SHP77 (cell line): ENCODE measurements at regions not wholly inside any gene's neighbourhood (a gene's known extent, or its start where the extent isn't known, plus 50 kb on each side); places are given as distances from the start of the nearest gene placed in this dataset.
A peak's percentile ranks its signal among the peaks of the same experiment; 100 is the strongest.
"Not testable (repeated sequence)": the region's sequence is repeated elsewhere in the genome, so short reads cannot be mapped to it uniquely, and the experiment has no call there.

Source experiments
- DNase-seq, 2 experiments: peaks; one replicate each; lab custom pipeline; 2025; lab: John Stamatoyannopoulos, UW

- no peak for DNase-seq
These were observed 1160.2 kb downstream of the FAM133A start for GRCh38 chrX:94834226-94834625.

GRCh38 chrX:94850811-94851210, 1176.8 kb downstream of the FAM133A start:
- DNase-seq, result peak in 1 of 2 experiments; percentile 40

GRCh38 chrX:94854251-94854650, 1180.2 kb downstream of the FAM133A start:
- no peak for DNase-seq

- DNase-seq, result not testable (repeated sequence)
These were observed 1188.5 kb downstream of the FAM133A start for GRCh38 chrX:94862470-94862869.

- DNase-seq, result no peak
These were observed 1197.6 kb downstream of the FAM133A start for GRCh38 chrX:94871640-94872039.

- DNase-seq, result no peak
These were observed 1227.8 kb downstream of the FAM133A start for GRCh38 chrX:94901849-94902248.

- no peak for DNase-seq
These were observed 1234.2 kb downstream of the FAM133A start for GRCh38 chrX:94908171-94908570.

GRCh38 chrX:94908648-94909047, 1234.6 kb downstream of the FAM133A start:
- DNase-seq, result no peak

GRCh38 chrX:94914235-94914634, 1240.2 kb downstream of the FAM133A start:
- no peak for DNase-seq

- no peak for DNase-seq
These were observed 1258.4 kb downstream of the FAM133A start for GRCh38 chrX:94932278-94932965.

GRCh38 chrX:94936722-94937121, 1262.7 kb downstream of the FAM133A start:
- no peak for DNase-seq

- no peak for DNase-seq
These were observed 1263.5 kb downstream of the FAM133A start for GRCh38 chrX:94937491-94937890.

- DNase-seq, result no peak
These were observed 1268.6 kb downstream of the FAM133A start for GRCh38 chrX:94942603-94943002.

- DNase-seq, result not testable (repeated sequence)
These were observed 1272.1 kb downstream of the FAM133A start for GRCh38 chrX:94946137-94946536.

- no peak for DNase-seq
These were observed 1287.7 kb downstream of the FAM133A start for GRCh38 chrX:94961730-94962129.

- no peak for DNase-seq
These were observed 1303.6 kb downstream of the FAM133A start for GRCh38 chrX:94977562-94977961.

GRCh38 chrX:94977986-94978385, 1304.0 kb downstream of the FAM133A start:
- DNase-seq, result no peak
